ENCODE measurements at regions not wholly inside any gene's neighbourhood (a gene's known extent, or its start where the extent isn't known, plus 50 kb on each side); places are given as distances from the start of the nearest gene placed in this dataset.

DNA sequence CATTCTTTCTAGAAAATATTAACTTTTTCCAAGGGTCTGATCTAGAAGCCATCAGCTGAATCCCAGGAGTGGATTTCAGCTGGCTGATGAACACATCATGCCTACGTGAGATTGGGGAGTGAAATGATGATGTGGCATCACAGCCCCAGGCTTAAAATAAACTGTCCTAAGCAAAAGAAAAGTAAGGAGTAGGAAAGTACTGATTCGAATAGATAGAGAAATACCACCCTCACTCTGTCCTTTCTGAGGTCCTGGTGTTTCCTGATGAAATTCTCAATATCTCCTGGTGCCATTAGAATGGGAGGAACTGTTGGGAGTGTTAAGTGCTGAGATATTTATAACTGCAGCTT, 376.8 kb upstream of the SEMA6D start:
- no peak overlapping the region for H3K27ac ChIP-seq (ENCODE audit: low read depth in 1 of 2, low read length in 2 of 2)
- DNase-seq (ENCODE audit: low spot score) = no peak
- 81% methylated on average over 2 of the region's 2 CpGs for WGBS
- H3K9me3 ChIP-seq (ENCODE audit: control insufficient read depth in 4 of 4, low read length in 3 of 4) = no peaks in the 10 kb centered on the region
- H3K9ac ChIP-seq (ENCODE audit: low read depth in 1 of 2, low read length in 2 of 2) = no peak overlapping the region
- H3K27me3 ChIP-seq (ENCODE audit: control insufficient read depth in 4 of 4, insufficient read depth in 4 of 4, low read length in 3 of 4) = no peaks in the 10 kb centered on the region
- peaks cover 0 to 1% (median 0%) of the 10 kb centered on the region in 4 donors for H3K36me3 ChIP-seq (ENCODE audit: control insufficient read depth in 4 of 4, insufficient read depth in 3 of 4, low read depth in 1 of 4, low read length in 3 of 4)
- no peak overlapping the region for H3K4me3 ChIP-seq (ENCODE audit: low read depth in 1 of 3, low read length in 3 of 3)
- TF ChIP-seq GABPA (IDR thresholded peaks at IDR 0.05 in 1 of 2, conservative IDR thresholded peaks at IDR 0.05 in 1 of 2) = no peak
- no peak for TF ChIP-seq HNF4G (IDR thresholded peaks at IDR 0.05)
- no peak for TF ChIP-seq JUND (IDR thresholded peaks at IDR 0.05)
- TF ChIP-seq FOXA2 (IDR thresholded peaks at IDR 0.05) = no peak
- no peak for TF ChIP-seq NR2F2 (IDR thresholded peaks at IDR 0.05)
- TF ChIP-seq, protein P1, sequence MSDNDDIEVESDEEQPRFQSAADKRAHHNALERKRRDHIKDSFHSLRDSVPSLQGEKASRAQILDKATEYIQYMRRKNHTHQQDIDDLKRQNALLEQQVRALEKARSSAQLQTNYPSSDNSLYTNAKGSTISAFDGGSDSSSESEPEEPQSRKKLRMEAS (IDR thresholded peaks at IDR 0.05) = no peak
- TF ChIP-seq SP1 (IDR thresholded peaks at IDR 0.05) = no peak
- TF ChIP-seq, protein P2, sequence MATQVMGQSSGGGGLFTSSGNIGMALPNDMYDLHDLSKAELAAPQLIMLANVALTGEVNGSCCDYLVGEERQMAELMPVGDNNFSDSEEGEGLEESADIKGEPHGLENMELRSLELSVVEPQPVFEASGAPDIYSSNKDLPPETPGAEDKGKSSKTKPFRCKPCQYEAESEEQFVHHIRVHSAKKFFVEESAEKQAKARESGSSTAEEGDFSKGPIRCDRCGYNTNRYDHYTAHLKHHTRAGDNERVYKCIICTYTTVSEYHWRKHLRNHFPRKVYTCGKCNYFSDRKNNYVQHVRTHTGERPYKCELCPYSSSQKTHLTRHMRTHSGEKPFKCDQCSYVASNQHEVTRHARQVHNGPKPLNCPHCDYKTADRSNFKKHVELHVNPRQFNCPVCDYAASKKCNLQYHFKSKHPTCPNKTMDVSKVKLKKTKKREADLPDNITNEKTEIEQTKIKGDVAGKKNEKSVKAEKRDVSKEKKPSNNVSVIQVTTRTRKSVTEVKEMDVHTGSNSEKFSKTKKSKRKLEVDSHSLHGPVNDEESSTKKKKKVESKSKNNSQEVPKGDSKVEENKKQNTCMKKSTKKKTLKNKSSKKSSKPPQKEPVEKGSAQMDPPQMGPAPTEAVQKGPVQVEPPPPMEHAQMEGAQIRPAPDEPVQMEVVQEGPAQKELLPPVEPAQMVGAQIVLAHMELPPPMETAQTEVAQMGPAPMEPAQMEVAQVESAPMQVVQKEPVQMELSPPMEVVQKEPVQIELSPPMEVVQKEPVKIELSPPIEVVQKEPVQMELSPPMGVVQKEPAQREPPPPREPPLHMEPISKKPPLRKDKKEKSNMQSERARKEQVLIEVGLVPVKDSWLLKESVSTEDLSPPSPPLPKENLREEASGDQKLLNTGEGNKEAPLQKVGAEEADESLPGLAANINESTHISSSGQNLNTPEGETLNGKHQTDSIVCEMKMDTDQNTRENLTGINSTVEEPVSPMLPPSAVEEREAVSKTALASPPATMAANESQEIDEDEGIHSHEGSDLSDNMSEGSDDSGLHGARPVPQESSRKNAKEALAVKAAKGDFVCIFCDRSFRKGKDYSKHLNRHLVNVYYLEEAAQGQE (IDR thresholded peaks at IDR 0.05) = no peak
- TF ChIP-seq YY1 (IDR thresholded peaks at IDR 0.05) = no peak
- no peak for TF ChIP-seq FOXA1 (IDR thresholded peaks at IDR 0.05)
- TF ChIP-seq HNF4A (conservative IDR thresholded peaks at IDR 0.05) = no peak
- TF ChIP-seq, protein P3, sequence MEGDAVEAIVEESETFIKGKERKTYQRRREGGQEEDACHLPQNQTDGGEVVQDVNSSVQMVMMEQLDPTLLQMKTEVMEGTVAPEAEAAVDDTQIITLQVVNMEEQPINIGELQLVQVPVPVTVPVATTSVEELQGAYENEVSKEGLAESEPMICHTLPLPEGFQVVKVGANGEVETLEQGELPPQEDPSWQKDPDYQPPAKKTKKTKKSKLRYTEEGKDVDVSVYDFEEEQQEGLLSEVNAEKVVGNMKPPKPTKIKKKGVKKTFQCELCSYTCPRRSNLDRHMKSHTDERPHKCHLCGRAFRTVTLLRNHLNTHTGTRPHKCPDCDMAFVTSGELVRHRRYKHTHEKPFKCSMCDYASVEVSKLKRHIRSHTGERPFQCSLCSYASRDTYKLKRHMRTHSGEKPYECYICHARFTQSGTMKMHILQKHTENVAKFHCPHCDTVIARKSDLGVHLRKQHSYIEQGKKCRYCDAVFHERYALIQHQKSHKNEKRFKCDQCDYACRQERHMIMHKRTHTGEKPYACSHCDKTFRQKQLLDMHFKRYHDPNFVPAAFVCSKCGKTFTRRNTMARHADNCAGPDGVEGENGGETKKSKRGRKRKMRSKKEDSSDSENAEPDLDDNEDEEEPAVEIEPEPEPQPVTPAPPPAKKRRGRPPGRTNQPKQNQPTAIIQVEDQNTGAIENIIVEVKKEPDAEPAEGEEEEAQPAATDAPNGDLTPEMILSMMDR (IDR thresholded peaks at IDR 0.05; ENCODE audit: low read depth, low read length, missing input control) = no peak
- TF ChIP-seq RAD21 (IDR thresholded peaks at IDR 0.05) = no peak
- TF ChIP-seq, protein P4, sequence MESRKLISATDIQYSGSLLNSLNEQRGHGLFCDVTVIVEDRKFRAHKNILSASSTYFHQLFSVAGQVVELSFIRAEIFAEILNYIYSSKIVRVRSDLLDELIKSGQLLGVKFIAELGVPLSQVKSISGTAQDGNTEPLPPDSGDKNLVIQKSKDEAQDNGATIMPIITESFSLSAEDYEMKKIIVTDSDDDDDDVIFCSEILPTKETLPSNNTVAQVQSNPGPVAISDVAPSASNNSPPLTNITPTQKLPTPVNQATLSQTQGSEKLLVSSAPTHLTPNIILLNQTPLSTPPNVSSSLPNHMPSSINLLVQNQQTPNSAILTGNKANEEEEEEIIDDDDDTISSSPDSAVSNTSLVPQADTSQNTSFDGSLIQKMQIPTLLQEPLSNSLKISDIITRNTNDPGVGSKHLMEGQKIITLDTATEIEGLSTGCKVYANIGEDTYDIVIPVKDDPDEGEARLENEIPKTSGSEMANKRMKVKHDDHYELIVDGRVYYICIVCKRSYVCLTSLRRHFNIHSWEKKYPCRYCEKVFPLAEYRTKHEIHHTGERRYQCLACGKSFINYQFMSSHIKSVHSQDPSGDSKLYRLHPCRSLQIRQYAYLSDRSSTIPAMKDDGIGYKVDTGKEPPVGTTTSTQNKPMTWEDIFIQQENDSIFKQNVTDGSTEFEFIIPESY (IDR thresholded peaks at IDR 0.05) = no peak
- no peaks in the 10 kb centered on the region for H3K4me1 ChIP-seq (ENCODE audit: control insufficient read depth in 4 of 4, insufficient read depth in 4 of 4, low read length in 3 of 4)

DNA sequence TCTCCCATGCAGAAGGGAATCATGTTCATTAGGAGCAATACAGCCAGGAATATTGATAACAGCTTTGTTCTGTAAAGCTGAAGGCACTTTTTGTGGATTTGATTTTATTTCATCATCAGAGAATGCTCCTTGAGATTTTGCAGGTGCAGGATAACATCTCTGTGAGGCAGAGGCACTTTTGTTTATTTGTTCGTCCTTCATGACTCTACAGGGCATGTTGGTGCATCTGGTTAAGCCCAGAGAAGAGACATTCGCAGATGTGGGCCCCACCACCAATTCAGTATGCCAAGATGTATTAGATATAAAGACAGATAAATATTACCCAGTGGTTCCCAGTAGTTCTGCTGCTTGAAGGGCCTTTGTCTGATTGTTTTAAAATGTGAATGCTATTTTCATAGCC, 368.1 kb upstream of the SEMA6D start:
- WGBS = 76% methylated on average over 2 of the region's 2 CpGs

More for the DNA sequence above, 368.1 kb upstream of the SEMA6D start:
- Histone ChIP-seq H3K4me1 (ENCODE audit: control insufficient read depth in 4 of 4, insufficient read depth in 4 of 4, low read length in 3 of 4) (no peaks in the 10 kb centered on the region), H3K27ac (ENCODE audit: low read depth in 1 of 2, low read length in 2 of 2) (no peak overlapping the region), H3K36me3 (ENCODE audit: control insufficient read depth in 4 of 4, insufficient read depth in 3 of 4, low read depth in 1 of 4, low read length in 3 of 4) (no peaks in the 10 kb centered on the region), H3K27me3 (ENCODE audit: control insufficient read depth in 4 of 4, insufficient read depth in 4 of 4, low read length in 3 of 4) (no peaks in the 10 kb centered on the region), H3K9me3 (ENCODE audit: control insufficient read depth in 4 of 4, low read length in 3 of 4) (no peaks in the 10 kb centered on the region), H3K4me3 (ENCODE audit: low read depth in 1 of 3, low read length in 3 of 3) (no peak overlapping the region), H3K9ac (ENCODE audit: low read depth in 1 of 2, low read length in 2 of 2) (no peak overlapping the region)
- DNase-seq (ENCODE audit: low spot score) = no peak
- TF ChIP-seq HNF4G (IDR thresholded peaks at IDR 0.05) (no peak), YY1 (IDR thresholded peaks at IDR 0.05) (no peak), NR2F2 (IDR thresholded peaks at IDR 0.05) (no peak)
- TF ChIP-seq, protein P4 (IDR thresholded peaks at IDR 0.05) = no peak
